ENCODE measurements at regions not wholly inside any gene's neighbourhood (a gene's known extent, or its start where the extent isn't known, plus 50 kb on each side); places are given as distances from the start of the nearest gene placed in this dataset.
A peak's percentile ranks its signal among the peaks of the same experiment; 100 is the strongest.

- intact Hi-C loops (cut with DNase I): loop anchor here in 9 of 10 donors (5.0 to 10.0 kb wide), 10 partner anchors 69 to 976 kb away; partner anchors contain the start of genes ZEB1 (in 2 of the 9) and ZNF438 (in 2 of the 9)
- no peak for TF ChIP-seq CTCF (IDR thresholded peaks at IDR 0.05)
- WGBS, 2 donors: 60 to 66% methylated on average over 3 of the region's 3 CpGs
- H3K4me3 ChIP-seq: no peak overlapping the region
- no peak for DNase-seq
- peaks cover 0 to 2% (median 0%) of the 10 kb centered on the region in 11 donors for H3K9me3 ChIP-seq
- no peaks in the 10 kb centered on the region for H3K36me3 ChIP-seq
- no peak for ATAC-seq
- H3K27me3 ChIP-seq: peaks cover 0 to 3% (median 0%) of the 10 kb centered on the region in 7 donors
- H3K27ac ChIP-seq: no peak overlapping the region
- peaks cover 0 to 35% (median 11%) of the 10 kb centered on the region in 9 donors for H3K4me1 ChIP-seq
Observed at GRCh38 chr10:30788307-30788706, 158.8 kb upstream of the LYZL2 start.

- Histone ChIP-seq H3K9me3 (no peaks in the 10 kb centered on the region), H3K36me3 (no peaks in the 10 kb centered on the region), H3K27ac (peak overlapping the region in 1 of 10 donors; percentile 100), H3K4me1 (peaks cover 0 to 40% (median 12%) of the 10 kb centered on the region in 9 donors), H3K27me3 (peaks cover 0 to under 1% (median 0%) of the 10 kb centered on the region in 7 donors), H3K4me3 (no peak overlapping the region)
- ATAC-seq (no peak), DNase-seq (no peak)
- intact Hi-C loops (cut with DNase I): loop anchor here in 9 of 10 donors (5.0 to 10.0 kb wide), 10 partner anchors 70 to 978 kb away; partner anchors contain the start of genes ZEB1 (in 2 of the 9) and ZNF438 (in 2 of the 9)
- 99 to 100% methylated on average over 2 of the region's 2 CpGs for WGBS, 2 donors
- TF ChIP-seq CTCF (IDR thresholded peaks at IDR 0.05): no peak
Observed at GRCh38 chr10:30786906-30787305, 157.4 kb upstream of the LYZL2 start.

GRCh38 chr10:30786131-30786530, 156.6 kb upstream of the LYZL2 start:
- Histone ChIP-seq H3K4me3 (no peak overlapping the region), H3K36me3 (no peaks in the 10 kb centered on the region), H3K9me3 (no peaks in the 10 kb centered on the region), H3K4me1 (peaks cover 0 to 46% (median 12%) of the 10 kb centered on the region in 9 donors), H3K27ac (peak overlapping the region; percentile 5 to 100 (median 96)), H3K27me3 (no peaks in the 10 kb centered on the region)
- no peak for TF ChIP-seq CTCF (IDR thresholded peaks at IDR 0.05)
- DNase-seq (no peak), ATAC-seq (no peak)
- intact Hi-C loops (cut with DNase I): loop anchor here in 9 of 10 donors (5.0 to 10.0 kb wide), 10 partner anchors 71 to 979 kb away; partner anchors contain the start of genes ZEB1 (in 2 of the 9) and ZNF438 (in 2 of the 9)

- intact Hi-C loops (cut with DNase I): loop anchor here (1.0 to 10.0 kb wide), 24 partner anchors 72 to 1027 kb away; partner anchors contain the start of genes ZEB1 (in 7 of the 10) and ZNF438 (in 7 of the 10)
- peak overlapping the region; percentile 51 to 96 (median 75) for H3K4me3 ChIP-seq
- peaks cover 0 to 46% (median 12%) of the 10 kb centered on the region in 9 donors for H3K4me1 ChIP-seq
- TF ChIP-seq CTCF (IDR thresholded peaks at IDR 0.05): peak in 1 of 9 donors; percentile 17
- peak overlapping the region; percentile 94 to 100 (median 98) for H3K27ac ChIP-seq
- ATAC-seq (peak; percentile 81 to 90 (median 86)), DNase-seq (peak; percentile 84 to 89)
- no peaks in the 10 kb centered on the region for H3K36me3 ChIP-seq
- H3K9me3 ChIP-seq: no peaks in the 10 kb centered on the region
- H3K27me3 ChIP-seq: no peaks in the 10 kb centered on the region
- WGBS, 2 donors: 1 to 2% methylated on average over 63 of the region's 63 CpGs
Observed at GRCh38 chr10:30784897-30785605, 155.5 kb upstream of the LYZL2 start.
